ENCODE measurements at regions not wholly inside any gene's neighbourhood (a gene's known extent, or its start where the extent isn't known, plus 50 kb on each side); places are given as distances from the start of the nearest gene placed in this dataset.

DNA sequence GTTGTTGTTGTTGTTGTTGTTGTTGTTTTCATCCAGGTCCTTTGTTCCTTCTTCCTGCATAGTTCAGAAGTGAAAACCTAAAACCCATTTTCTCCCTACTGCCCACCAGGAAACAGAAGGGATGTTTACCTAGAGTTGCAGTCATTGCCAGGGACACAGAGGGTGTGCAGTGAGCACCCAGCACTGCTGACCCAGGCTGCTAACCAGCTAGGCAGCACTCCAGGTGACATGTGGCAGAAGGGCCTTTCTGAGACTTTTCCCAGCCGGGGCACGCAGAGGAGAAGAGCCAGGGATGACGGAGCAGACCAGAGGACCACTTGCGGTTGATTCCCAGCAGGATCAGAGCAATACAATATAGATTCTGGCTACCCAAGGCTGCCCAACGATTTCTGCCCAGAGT, 286.3 kb downstream of the BCL11A start:
- H3K79me1 ChIP-seq (ENCODE audit: low read depth, low read length) = no peaks in the 10 kb centered on the region
- DNase-seq (ENCODE audit: low read depth in 1 of 2, low spot score in 2 of 2) (no peak), FAIRE-seq (no peak)
- CTCF ChIA-PET (ENCODE audit: partially characterized antibody) = interaction anchor here (1.1 kb wide), 1 partner anchor 312 kb away, joined by 3 read pairs; no protein-coding TSS in a partner anchor
- H3K14ac ChIP-seq (ENCODE audit: insufficient read length) = no peak overlapping the region
- H4K5ac ChIP-seq (ENCODE audit: insufficient read length, low read depth, low read length) = no peak overlapping the region
- H3K9me3 ChIP-seq (ENCODE audit: insufficient read depth in 2 of 2, low read depth in 1 of 2, low read length in 1 of 2) = no peaks in the 10 kb centered on the region
- no peak overlapping the region for H3K56ac ChIP-seq (replicated peaks; ENCODE audit: insufficient read length, low read depth, low read length)
- no peak overlapping the region for H3K18ac ChIP-seq (ENCODE audit: extremely low read depth, low read length)
- no peaks in the 10 kb centered on the region for H4K20me1 ChIP-seq (replicated peaks in 1 of 2; ENCODE audit: control insufficient read depth in 1 of 2, insufficient read depth in 2 of 2, low read length in 2 of 2)
- H2BK20ac ChIP-seq (ENCODE audit: low read length) = no peak overlapping the region
- no peak overlapping the region for H3K4me3 ChIP-seq (ENCODE audit: extremely low read depth in 1 of 4, insufficient read depth in 2 of 4, low read depth in 3 of 4, low read length in 4 of 4)
- H3K23ac ChIP-seq (ENCODE audit: insufficient read length) = no peak overlapping the region
- no peak overlapping the region for H3K9ac ChIP-seq (replicated peaks in 1 of 4; ENCODE audit: extremely low read depth in 1 of 4, low read depth in 3 of 4, low read length in 3 of 4)
- WGBS, 2 experiments (ENCODE audit: extremely low coverage in 1 of 2, insufficient coverage in 1 of 2, insufficient read length in 1 of 2, insufficient replicate concordance in 2 of 2, low coverage in 1 of 2, low lambda C conversion rate in 2 of 2, missing lambda C conversion rate in 1 of 2) = 97% methylated on average over 5 of the region's 5 CpGs; no CpG with 5 or more reads in 1 of the 2 experiments
- H2AFZ ChIP-seq (ENCODE audit: low read length) = no peak overlapping the region
- no peaks in the 10 kb centered on the region; the same call in 1 of the 2 replicates for H3K23me2 ChIP-seq (ENCODE audit: low read depth, low read length)
- no peak overlapping the region for H2BK120ac ChIP-seq (replicated peaks; ENCODE audit: low read depth, low read length)
- H3K4me1 ChIP-seq (replicated peaks in 1 of 4; ENCODE audit: control insufficient read depth in 3 of 4, insufficient read depth in 4 of 4, low read length in 3 of 4) = no peaks in the 10 kb centered on the region
- H3K27me3 ChIP-seq (replicated peaks in 1 of 4; ENCODE audit: control insufficient read depth in 3 of 4, extremely low read depth in 1 of 4, insufficient read depth in 3 of 4, low read length in 3 of 4) = no peaks in the 10 kb centered on the region
- no peak overlapping the region for H3K4me2 ChIP-seq (ENCODE audit: insufficient read depth in 1 of 2, low read depth in 2 of 2, low read length in 2 of 2)
- no peak overlapping the region for H3K27ac ChIP-seq (ENCODE audit: low read depth, low read length)
- H2BK12ac ChIP-seq (ENCODE audit: low read depth, low read length) = no peak overlapping the region
- no peak overlapping the region for H2BK15ac ChIP-seq (ENCODE audit: low read length)
- no peak overlapping the region for H2AK5ac ChIP-seq (ENCODE audit: low read depth, low read length)
- H4K91ac ChIP-seq (replicated peaks; ENCODE audit: insufficient read length, low read length) = no peak overlapping the region
- POLR2A ChIA-PET (ENCODE audit: partially characterized antibody) = no interaction called here
- H3K4ac ChIP-seq (replicated peaks; ENCODE audit: insufficient read length, low read depth, low read length) = no peak overlapping the region
- H3K36me3 ChIP-seq (ENCODE audit: control insufficient read depth in 2 of 4, insufficient read depth in 4 of 4, low read length in 3 of 4) = no peaks in the 10 kb centered on the region
- no peak overlapping the region for H2BK5ac ChIP-seq (ENCODE audit: low read depth, low read length)
- no peak overlapping the region for H4K8ac ChIP-seq (ENCODE audit: extremely low read depth, insufficient read depth, low read length)
- no peaks in the 10 kb centered on the region for H3K79me2 ChIP-seq (ENCODE audit: control insufficient read depth in 1 of 2, insufficient read depth in 2 of 2, low read length in 2 of 2)
- TF ChIP-seq NANOG (IDR thresholded peaks at IDR 0.05; ENCODE audit: insufficient read depth, low read depth, low read length, poor library complexity, severe bottlenecking) (no peak), CHD1 (IDR thresholded peaks at IDR 0.05; ENCODE audit: low read depth, low read length) (no peak)
